Caco-2 (cell line): ENCODE measurements at regions not wholly inside any gene's neighbourhood (a gene's known extent, or its start where the extent isn't known, plus 50 kb on each side); places are given as distances from the start of the nearest gene placed in this dataset.
"Not testable (repeated sequence)": the region's sequence is repeated elsewhere in the genome, so short reads cannot be mapped to it uniquely, and the experiment has no call there.

Experiments used
- BruUV-seq: library from RNA; stranded (reverse); fragments of 400-500 nt; replicated peaks from 2 replicates; lab custom pipeline; 2021; lab: Mats Ljungman, UMichigan
- CTCF ChIA-PET: fragments of 300-600 bp; sonication (Branson Sonifier 250); formaldehyde crosslinking; loops from one replicate; lab custom pipeline; 2022; ENCODE audit warnings: antibody characterized with exemption; lab: Charles Lee
- POLR2A ChIA-PET: fragments of 300-600 bp; sonication (Branson Sonifier 250); formaldehyde crosslinking; loops from one replicate; lab custom pipeline; 2022; ENCODE audit warnings: antibody characterized with exemption; lab: Charles Lee
- DNase-seq, 2 experiments: peaks; one replicate each; pipeline versions ENCODE4 v3.0.0 to v3.0.0-alpha.2; 2020 to 2022
- H3K27me3 ChIP-seq: replicated peaks from 2 replicates; pipeline ENCODE4 v1.6.0; 2011; ENCODE audit warnings: low read length; ENCODE audit not compliant: control insufficient read depth, insufficient read depth
- H3K36me3 ChIP-seq: 2 replicates; pipeline ENCODE4 v1.5.1; 2011; ENCODE audit warnings: low read length; ENCODE audit not compliant: control insufficient read depth, insufficient read depth
- H3K4me1 ChIP-seq: fragments of 250-450 bp; sonication (Bioruptor Pico); 2 replicates; pipeline ENCODE4 v1.5.1; 2020; ENCODE audit warnings: mild to moderate bottlenecking
- H3K4me3 ChIP-seq: 2 replicates; pipeline ENCODE4 v1.5.1; 2011; ENCODE audit warnings: low read depth, mild to moderate bottlenecking, control low read depth, low read length
- H3K9me3 ChIP-seq: fragments of 250-450 bp; sonication (Bioruptor Pico); 2 replicates; pipeline ENCODE4 v1.5.1; 2020; ENCODE audit warnings: mild to moderate bottlenecking, moderate library complexity
- H3K27ac Mint-ChIP-seq: one replicate; pipeline ENCODE4 v1.8.0; 2022; ENCODE audit warnings: mixed read lengths; ENCODE audit not compliant: unreplicated experiment
- H3K27me3 Mint-ChIP-seq: one replicate; pipeline ENCODE4 v1.8.0; 2022; ENCODE audit warnings: mixed read lengths; ENCODE audit not compliant: insufficient read depth, unreplicated experiment
- H3K36me3 Mint-ChIP-seq: one replicate; pipeline ENCODE4 v1.8.0; 2022; ENCODE audit warnings: mild to moderate bottlenecking, mixed read lengths; ENCODE audit not compliant: insufficient read depth, unreplicated experiment
- H3K4me1 Mint-ChIP-seq: one replicate; pipeline ENCODE4 v1.8.0; 2022; ENCODE audit warnings: low read depth, mixed read lengths; ENCODE audit not compliant: unreplicated experiment
- H3K4me3 Mint-ChIP-seq: one replicate; pipeline ENCODE4 v1.8.0; 2022; ENCODE audit warnings: mild to moderate bottlenecking, moderate library complexity, mixed read lengths; ENCODE audit not compliant: unreplicated experiment
- H3K9me3 Mint-ChIP-seq: one replicate; pipeline ENCODE4 v1.8.0; 2022; ENCODE audit warnings: mixed read lengths; ENCODE audit not compliant: unreplicated experiment
- intact Hi-C: fragments of 100-400 bp; cut with micrococcal nuclease; formaldehyde crosslinking; loops from one replicate; pipeline ENCODE4 v1.10.0; 2022; ENCODE audit not compliant: unreplicated experiment
- TF ChIP-seq, protein P1 (sequence below), 2 experiments: fragments of 200-600 bp in 1 of 2; IDR thresholded peaks; 1 replicate in 1 of 2; 2 replicates in 1 of 2; pipeline versions ENCODE4 v1.5.1 to v1.8.0; 2011 to 2022; ENCODE audit warnings: antibody characterized with exemption in 1 of 2, control low read depth in 1 of 2, inconsistent platforms in 1 of 2, low read depth in 1 of 2, low read length in 1 of 2, mild to moderate bottlenecking in 1 of 2, moderate library complexity in 1 of 2; ENCODE audit not compliant: insufficient read depth in 1 of 2, severe bottlenecking in 1 of 2, unreplicated experiment in 1 of 2

GRCh38 chr2:210861038-210861665, 304.8 kb downstream of the CPS1 start:
- Histone ChIP-seq H3K27me3 (no peaks in the 10 kb centered on the region), H3K4me1 (no peaks in the 10 kb centered on the region), H3K36me3 (no peaks in the 10 kb centered on the region), H3K9me3 (no peaks in the 10 kb centered on the region), H3K4me3 (no peak overlapping the region)
- TF ChIP-seq, protein P1, sequence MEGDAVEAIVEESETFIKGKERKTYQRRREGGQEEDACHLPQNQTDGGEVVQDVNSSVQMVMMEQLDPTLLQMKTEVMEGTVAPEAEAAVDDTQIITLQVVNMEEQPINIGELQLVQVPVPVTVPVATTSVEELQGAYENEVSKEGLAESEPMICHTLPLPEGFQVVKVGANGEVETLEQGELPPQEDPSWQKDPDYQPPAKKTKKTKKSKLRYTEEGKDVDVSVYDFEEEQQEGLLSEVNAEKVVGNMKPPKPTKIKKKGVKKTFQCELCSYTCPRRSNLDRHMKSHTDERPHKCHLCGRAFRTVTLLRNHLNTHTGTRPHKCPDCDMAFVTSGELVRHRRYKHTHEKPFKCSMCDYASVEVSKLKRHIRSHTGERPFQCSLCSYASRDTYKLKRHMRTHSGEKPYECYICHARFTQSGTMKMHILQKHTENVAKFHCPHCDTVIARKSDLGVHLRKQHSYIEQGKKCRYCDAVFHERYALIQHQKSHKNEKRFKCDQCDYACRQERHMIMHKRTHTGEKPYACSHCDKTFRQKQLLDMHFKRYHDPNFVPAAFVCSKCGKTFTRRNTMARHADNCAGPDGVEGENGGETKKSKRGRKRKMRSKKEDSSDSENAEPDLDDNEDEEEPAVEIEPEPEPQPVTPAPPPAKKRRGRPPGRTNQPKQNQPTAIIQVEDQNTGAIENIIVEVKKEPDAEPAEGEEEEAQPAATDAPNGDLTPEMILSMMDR (IDR thresholded peaks at IDR 0.05; ENCODE audit: insufficient read depth in 1 of 2, low read depth in 1 of 2, low read length in 1 of 2, severe bottlenecking in 1 of 2, unreplicated experiment in 1 of 2): no peak
- ChIA-PET CTCF (no interaction called here), POLR2A (no interaction called here)
- intact Hi-C loops: no loop called here
- DNase-seq: no peak
- no peak overlapping the region for H3K4me3 Mint-ChIP-seq
- no peaks in the 10 kb centered on the region for H3K36me3 Mint-ChIP-seq
- peaks cover 3% of the 10 kb centered on the region for H3K27me3 Mint-ChIP-seq
- H3K4me1 Mint-ChIP-seq: no peaks in the 10 kb centered on the region
- no TSS peak for BruUV-seq
- H3K9me3 Mint-ChIP-seq: no peaks in the 10 kb centered on the region
- H3K27ac Mint-ChIP-seq: no peak overlapping the region

GRCh38 chr2:210862283-210863065, 306.1 kb downstream of the CPS1 start:
- CTCF ChIA-PET: no interaction called here
- no peak for DNase-seq
- H3K27me3 Mint-ChIP-seq: peaks cover 3% of the 10 kb centered on the region
- BruUV-seq: no TSS peak
- Histone ChIP-seq H3K4me1 (no peaks in the 10 kb centered on the region), H3K27me3 (no peaks in the 10 kb centered on the region), H3K9me3 (no peaks in the 10 kb centered on the region), H3K36me3 (no peaks in the 10 kb centered on the region), H3K4me3 (no peak overlapping the region)
- no peak overlapping the region for H3K27ac Mint-ChIP-seq
- POLR2A ChIA-PET: no interaction called here
- no peaks in the 10 kb centered on the region for H3K36me3 Mint-ChIP-seq
- TF ChIP-seq, protein P1 (IDR thresholded peaks at IDR 0.05; ENCODE audit: insufficient read depth in 1 of 2, low read depth in 1 of 2, low read length in 1 of 2, severe bottlenecking in 1 of 2, unreplicated experiment in 1 of 2): no peak
- no peaks in the 10 kb centered on the region for H3K9me3 Mint-ChIP-seq
- H3K4me3 Mint-ChIP-seq: no peak overlapping the region
- intact Hi-C loops: no loop called here
- no peaks in the 10 kb centered on the region for H3K4me1 Mint-ChIP-seq

- Histone ChIP-seq H3K9me3 (no peaks in the 10 kb centered on the region), H3K4me1 (no peaks in the 10 kb centered on the region), H3K36me3 (no peaks in the 10 kb centered on the region), H3K27me3 (no peaks in the 10 kb centered on the region), H3K4me3 (no peak overlapping the region)
- Mint-ChIP-seq H3K4me1 (no peaks in the 10 kb centered on the region), H3K36me3 (no peaks in the 10 kb centered on the region), H3K27me3 (peaks cover 3% of the 10 kb centered on the region), H3K4me3 (no peak overlapping the region), H3K9me3 (no peaks in the 10 kb centered on the region), H3K27ac (no peak overlapping the region)
- CTCF ChIA-PET: no interaction called here
- no peak for DNase-seq
- intact Hi-C loops: no loop called here
- BruUV-seq: no TSS peak
- TF ChIP-seq, protein P1 (IDR thresholded peaks at IDR 0.05; ENCODE audit: insufficient read depth in 1 of 2, low read depth in 1 of 2, low read length in 1 of 2, severe bottlenecking in 1 of 2, unreplicated experiment in 1 of 2): no peak
- POLR2A ChIA-PET: no interaction called here
Observed at GRCh38 chr2:210863283-210863682, 306.9 kb downstream of the CPS1 start.

GRCh38 chr2:210871566-210871965, 315.2 kb downstream of the CPS1 start:
- H3K9me3 Mint-ChIP-seq, H3K4me1 ChIP-seq, H3K4me1 Mint-ChIP-seq, intact Hi-C loops, H3K27me3 Mint-ChIP-seq, DNase-seq, CTCF ChIA-PET, H3K9me3 ChIP-seq, H3K4me3 ChIP-seq, H3K36me3 ChIP-seq, H3K27me3 ChIP-seq, BruUV-seq, H3K36me3 Mint-ChIP-seq, H3K27ac Mint-ChIP-seq, H3K4me3 Mint-ChIP-seq, POLR2A ChIA-PET: not testable (repeated sequence)
